Right lobe of liver (tissue), 6 donors: ENCODE measurements at regions not wholly inside any gene's neighbourhood (a gene's known extent, or its start where the extent isn't known, plus 50 kb on each side); places are given as distances from the start of the nearest gene placed in this dataset.

Experiments used
- ATAC-seq, 4 donors: fragments of 200-7000 bp; cut with Tn5 transposase; one replicate each; pipeline ENCODE4 v1.9.1; 2020; ENCODE audit warnings: mild to moderate bottlenecking in 4 of 4, moderate library complexity in 4 of 4
- DNase-seq, 3 donors: peaks; one replicate each; pipeline ENCODE4 v3.0.0-alpha.2; 2020
- H3K27ac ChIP-seq, 3 donors: fragments of 200-600 bp; one replicate each; pipeline ENCODE4 v1.8.0; 2022
- H3K27me3 ChIP-seq, 2 donors: fragments of 200-600 bp; one replicate each; pipeline ENCODE4 v1.8.0; 2022
- H3K36me3 ChIP-seq, 4 donors: fragments of 200-600 bp; sonication (generic) in 1 of 4; one replicate each; pipeline versions ENCODE4 v1.5.1 to v1.8.0; 2017 to 2022; ENCODE audit warnings: control low read depth in 1 of 4
- H3K4me1 ChIP-seq, 4 donors: fragments of 200-600 bp; sonication (generic) in 1 of 4; one replicate each; pipeline versions ENCODE4 v1.5.1 to v1.8.0; 2017 to 2022; ENCODE audit warnings: control low read depth in 1 of 4
- H3K4me3 ChIP-seq, 3 donors: fragments of 200-600 bp; one replicate each; pipeline ENCODE4 v1.8.0; 2022
- H3K9me3 ChIP-seq, 4 donors: fragments of 200-600 bp; sonication (generic) in 1 of 4; one replicate each; pipeline versions ENCODE4 v1.5.1 to v1.8.0; 2017 to 2022; ENCODE audit warnings: control low read depth in 1 of 4
- CTCF ChIP-seq, 4 donors: fragments of 200-600 bp in 3 of 4; fragments of 450-650 bp in 1 of 4; IDR thresholded peaks; one replicate each; pipeline versions ENCODE4 v1.5.1 to v1.8.0; 2016 to 2022; ENCODE audit warnings: antibody characterized with exemption in 4 of 4, mild to moderate bottlenecking in 2 of 4
- POLR2A ChIP-seq: fragments of 450-650 bp; IDR thresholded peaks from one replicate; pipeline ENCODE4 v1.6.1; 2017; ENCODE audit warnings: antibody characterized with exemption, mild to moderate bottlenecking
- WGBS: methylation state at CpG from one replicate; pipeline ENCODE4 v1.1.6; 2018; ENCODE audit warnings: low coverage, low lambda C conversion rate; ENCODE audit not compliant: insufficient coverage; ENCODE audit errors: missing lambda C conversion rate; 5-methylcytosine and 5-hydroxymethylcytosine counted together
- intact Hi-C, 2 donors: fragments of 100-400 bp; cut with DNase I; formaldehyde crosslinking; loops; one replicate each; pipeline versions ENCODE4 v1.11.2 to v1.14.1; 2022
- donor health status: DM: no; HTN: yes; CAD: no.
- donor health status: DM: no; HTN: no; CAD: no.
- donor health status: DM: no; HTN: no; CAD: no.
- donor health status: DM: no; HTN: yes; CAD: no.
- donor health status: DM: no; HTN: yes; CAD: no.

- ATAC-seq (no peak), DNase-seq (no peak)
- Histone ChIP-seq H3K27ac (no peak overlapping the region), H3K4me3 (no peak overlapping the region), H3K4me1 (no peaks in the 10 kb centered on the region), H3K27me3 (no peaks in the 10 kb centered on the region), H3K36me3 (no peaks in the 10 kb centered on the region), H3K9me3 (no peaks in the 10 kb centered on the region)
- TF ChIP-seq POLR2A (no peak), CTCF (IDR thresholded peaks at IDR 0.05) (no peak)
- WGBS = 50% methylated on average over 2 of the region's 3 CpGs
- intact Hi-C loops = no loop called here
Measured at GRCh38 chr19:31983647-31984046, 361.8 kb upstream of the ZNF507 start.

- no peak for DNase-seq
- WGBS = 60% methylated on average over 5 of the region's 7 CpGs
- TF ChIP-seq CTCF (IDR thresholded peaks at IDR 0.05) = no peak
- no peak for TF ChIP-seq POLR2A
- ATAC-seq = no peak
- no peak overlapping the region for H3K27ac ChIP-seq
- intact Hi-C loops = no loop called here
- H3K36me3 ChIP-seq = no peaks in the 10 kb centered on the region
- H3K4me3 ChIP-seq = no peak overlapping the region
- H3K27me3 ChIP-seq = no peaks in the 10 kb centered on the region
- H3K9me3 ChIP-seq = no peaks in the 10 kb centered on the region
- no peaks in the 10 kb centered on the region for H3K4me1 ChIP-seq
Measured at GRCh38 chr19:31985001-31985605, 360.3 kb upstream of the ZNF507 start.

- WGBS = 17% methylated on average over 1 of the region's 1 CpG
- DNase-seq = no peak
- no peak for TF ChIP-seq CTCF (IDR thresholded peaks at IDR 0.05)
- Histone ChIP-seq H3K4me1 (no peaks in the 10 kb centered on the region), H3K27me3 (no peaks in the 10 kb centered on the region), H3K9me3 (no peaks in the 10 kb centered on the region), H3K4me3 (no peak overlapping the region), H3K27ac (no peak overlapping the region), H3K36me3 (no peaks in the 10 kb centered on the region)
- no peak for ATAC-seq
- intact Hi-C loops = no loop called here
Measured at GRCh38 chr19:31986951-31987350, 358.5 kb upstream of the ZNF507 start.

- TF ChIP-seq CTCF (IDR thresholded peaks at IDR 0.05) (no peak), POLR2A (no peak)
- Histone ChIP-seq H3K27me3 (no peaks in the 10 kb centered on the region), H3K36me3 (no peaks in the 10 kb centered on the region), H3K4me1 (no peaks in the 10 kb centered on the region), H3K4me3 (no peak overlapping the region), H3K27ac (no peak overlapping the region), H3K9me3 (no peaks in the 10 kb centered on the region)
- WGBS = 68% methylated on average over 2 of the region's 2 CpGs
- no peak for DNase-seq
- intact Hi-C loops = no loop called here
- no peak for ATAC-seq
Measured at GRCh38 chr19:31988256-31988655, 357.2 kb upstream of the ZNF507 start.
